Left renal cortex interstitium (tissue), 4 donors: ENCODE measurements at regions not wholly inside any gene's neighbourhood (a gene's known extent, or its start where the extent isn't known, plus 50 kb on each side); places are given as distances from the start of the nearest gene placed in this dataset.
"Not testable (repeated sequence)": the region's sequence is repeated elsewhere in the genome, so short reads cannot be mapped to it uniquely, and the experiment has no call there.

Source experiments
- DNase-seq, 4 donors: peaks; one replicate each; pipeline ENCODE4 v3.0.0-alpha.2; 2013; ENCODE audit warnings: low read depth in 4 of 4, low spot score in 2 of 4, missing footprints in 1 of 4

GRCh38 chr4:188372058-188372457 is 232.8 kb downstream of the TRIML1 start:
- no peak for DNase-seq

GRCh38 chr4:188372829-188373228 is 233.6 kb downstream of the TRIML1 start:
- no peak for DNase-seq

- no peak for DNase-seq
Observed at GRCh38 chr4:188374871-188375270, 235.6 kb downstream of the TRIML1 start.

- DNase-seq: no peak
Observed at GRCh38 chr4:188377816-188378215, 238.6 kb downstream of the TRIML1 start.

GRCh38 chr4:188383180-188383579 is 243.9 kb downstream of the TRIML1 start:
- DNase-seq: no peak

GRCh38 chr4:188387179-188387791 is 248.0 kb downstream of the TRIML1 start:
- DNase-seq: no peak

- DNase-seq: not testable (repeated sequence)
Observed at GRCh38 chr4:188391349-188391748, 252.1 kb downstream of the TRIML1 start.

- DNase-seq: no peak
Observed at GRCh38 chr4:188396037-188396436, 256.8 kb downstream of the TRIML1 start.

GRCh38 chr4:188399834-188400233 is 260.6 kb downstream of the TRIML1 start:
- no peak for DNase-seq

- DNase-seq: no peak
Observed at GRCh38 chr4:188400451-188400850, 261.2 kb downstream of the TRIML1 start.

GRCh38 chr4:188403272-188403671 is 264.0 kb downstream of the TRIML1 start:
- no peak for DNase-seq

- not testable (repeated sequence) for DNase-seq
Observed at GRCh38 chr4:188405071-188405835, 266.0 kb downstream of the TRIML1 start.

GRCh38 chr4:188408244-188409030 is 269.2 kb downstream of the TRIML1 start:
- no peak for DNase-seq

GRCh38 chr4:188409851-188410250 is 270.6 kb downstream of the TRIML1 start:
- no peak for DNase-seq

- no peak for DNase-seq
Observed at GRCh38 chr4:188411805-188412204, 272.6 kb downstream of the TRIML1 start.

- DNase-seq: no peak
Observed at GRCh38 chr4:188412499-188412898, 273.3 kb downstream of the TRIML1 start.

- no peak for DNase-seq
Observed at GRCh38 chr4:188414441-188414840, 275.2 kb downstream of the TRIML1 start.

GRCh38 chr4:188417181-188417580 is 277.9 kb downstream of the TRIML1 start:
- DNase-seq: peak in 1 of 4 donors; percentile 20

GRCh38 chr4:188423039-188423438 is 283.8 kb downstream of the TRIML1 start:
- no peak for DNase-seq

- DNase-seq: no peak
Observed at GRCh38 chr4:188428935-188429334, 289.7 kb downstream of the TRIML1 start.

- no peak for DNase-seq
Observed at GRCh38 chr4:188429965-188430364, 290.7 kb downstream of the TRIML1 start.
